HepG2 (cell line): ENCODE measurements at regions not wholly inside any gene's neighbourhood (a gene's known extent, or its start where the extent isn't known, plus 50 kb on each side); places are given as distances from the start of the nearest gene placed in this dataset.

Experiments
- ATAC-seq: fragments of 200-7000 bp; cut with Tn5 transposase; 3 replicates; pipeline ENCODE4 v1.9.1; 2020; ENCODE audit warnings: mild to moderate bottlenecking, moderate library complexity
- BruUV-seq: library from RNA; stranded (reverse); fragments of 400-500 nt; replicated peaks from 2 replicates; lab custom pipeline; 2021; lab: Mats Ljungman, UMichigan
- CTCF ChIA-PET: fragments of 300-600 bp; formaldehyde crosslinking; extraction: SDS; loops from one replicate; lab custom pipeline; 2021; ENCODE audit warnings: low total read pairs, inconsistent platforms, low intra/inter-chr PET ratio; lab: Yijun Ruan, JAX
- POLR2A ChIA-PET: fragments of 350-600 bp; sonication (Branson Sonifier 250); formaldehyde crosslinking; loops from one replicate; lab custom pipeline; 2020; ENCODE audit warnings: antibody characterized with exemption, inconsistent platforms; lab: Yijun Ruan, JAX
- DNase-seq: peaks from one replicate; pipeline ENCODE4 v3.0.0-alpha.2; 2015; ENCODE audit warnings: low spot score
- FAIRE-seq: peaks from 3 replicates; lab custom pipeline; 2011; peaks lifted over from hg19 to GRCh38; lab: Jason Lieb, UNC
- H2AFZ ChIP-seq: one replicate; pipeline ENCODE4 v1.6.1; 2011; ENCODE audit warnings: low read length, inconsistent platforms
- H3K27ac ChIP-seq: fragments of 300-600 bp; 3 replicates; pipeline ENCODE4 v1.8.0; 2011; ENCODE audit warnings: mixed run types, mild to moderate bottlenecking, mixed read lengths, low read length, inconsistent platforms; ENCODE audit not compliant: insufficient read depth; ENCODE audit errors: extremely low read length
- H3K27me3 ChIP-seq, 2 experiments: fragments of 200-600 bp in 1 of 2; 2 replicates in 1 of 2; 3 replicates in 1 of 2; pipeline versions ENCODE4 v1.6.0 to v1.8.0; 2011; ENCODE audit warnings: low read length in 2 of 2, mild to moderate bottlenecking in 2 of 2, moderate library complexity in 2 of 2, inconsistent platforms in 1 of 2; ENCODE audit not compliant: insufficient read depth in 2 of 2, control insufficient read depth in 1 of 2
- H3K36me3 ChIP-seq, 2 experiments: fragments of 200-600 bp in 1 of 2; replicated peaks in 1 of 2; 2 replicates in 1 of 2; 3 replicates in 1 of 2; pipeline versions ENCODE4 v1.5.1 to v1.8.0; 2011; ENCODE audit warnings: low read length in 2 of 2, inconsistent platforms in 1 of 2; ENCODE audit not compliant: insufficient read depth in 2 of 2, control insufficient read depth in 1 of 2
- H3K4me1 ChIP-seq: 2 replicates; pipeline ENCODE4 v1.5.1; 2012; ENCODE audit warnings: low read length, inconsistent platforms; ENCODE audit not compliant: insufficient read depth
- H3K4me2 ChIP-seq: 2 replicates; pipeline ENCODE4 v1.6.0; 2011; ENCODE audit warnings: low read depth, low read length, inconsistent platforms
- H3K4me3 ChIP-seq, 3 experiments: fragments of 200-600 bp in 1 of 3; sonication (generic), shearing (Covaris generic) in 1 of 3; replicated peaks in 1 of 3; 2 replicates each; pipeline ENCODE4 v1.5.1; 2011 to 2016; ENCODE audit warnings: low read length in 3 of 3, inconsistent platforms in 2 of 3, low read depth in 2 of 3, mild to moderate bottlenecking in 2 of 3, control low read depth in 1 of 3, mixed read lengths in 1 of 3; ENCODE audit not compliant: insufficient read depth in 1 of 3
- H3K79me2 ChIP-seq: one replicate; pipeline ENCODE4 v1.6.1; 2011; ENCODE audit warnings: low read length, inconsistent platforms; ENCODE audit not compliant: insufficient read depth
- H3K9ac ChIP-seq: 2 replicates; pipeline ENCODE4 v1.6.0; 2011; ENCODE audit warnings: mild to moderate bottlenecking, low read depth, low read length, inconsistent platforms; ENCODE audit not compliant: insufficient read depth
- H3K9me3 ChIP-seq: 2 replicates; pipeline ENCODE4 v1.5.1; 2012; ENCODE audit warnings: mild to moderate bottlenecking, low read length
- H4K20me1 ChIP-seq: 2 replicates; pipeline ENCODE4 v1.6.0; 2011; ENCODE audit warnings: inconsistent platforms, mild to moderate bottlenecking, low read length, moderate library complexity; ENCODE audit not compliant: insufficient read depth
- ARID2 ChIP-seq: sonication (generic); formaldehyde crosslinking; IDR thresholded peaks from 2 replicates; pipeline ENCODE4 v1.8.1; 2022; ENCODE audit warnings: mild to moderate bottlenecking, missing genetic modification reagents, borderline replicate concordance
- ASH2L ChIP-seq: fragments of 300-600, 200-600 bp; sonication (generic); IDR thresholded peaks from 2 replicates; pipeline ENCODE4 v1.7.0; 2017; ENCODE audit warnings: low read depth, mild to moderate bottlenecking, moderate library complexity, mixed read lengths, low read length; ENCODE audit not compliant: insufficient read length
- ETV6 ChIP-seq: sonication (generic); formaldehyde crosslinking; conservative IDR thresholded peaks from 2 replicates; pipeline ENCODE4 v1.4.0; 2020; ENCODE audit warnings: missing genetic modification reagents
- FOSL1 ChIP-seq: sonication (generic); formaldehyde crosslinking; IDR thresholded peaks from 2 replicates; pipeline ENCODE4 v1.9.0; 2021; ENCODE audit warnings: missing genetic modification reagents, borderline replicate concordance
- HNRNPK ChIP-seq: fragments of 200-400 bp; formaldehyde crosslinking; IDR thresholded peaks from 2 replicates; pipeline ENCODE4 v1.6.1; 2018; ENCODE audit warnings: low read length, low read depth, moderate library complexity, mild to moderate bottlenecking; ENCODE audit not compliant: poor library complexity, severe bottlenecking
- HNRNPUL1 ChIP-seq: fragments of 200-400 bp; formaldehyde crosslinking; IDR thresholded peaks from 2 replicates; pipeline ENCODE4 v1.6.1; 2017; ENCODE audit warnings: low read depth, mild to moderate bottlenecking, low read length, moderate library complexity
- KDM2A ChIP-seq: sonication (generic); formaldehyde crosslinking; IDR thresholded peaks from 2 replicates; pipeline ENCODE4 v1.4.0; 2020; ENCODE audit warnings: low read depth, missing genetic modification reagents, borderline replicate concordance
- KIAA2018 ChIP-seq: sonication (generic); formaldehyde crosslinking; IDR thresholded peaks from 2 replicates; pipeline ENCODE4 v1.5.0; 2020; ENCODE audit warnings: mild to moderate bottlenecking, missing genetic modification reagents, borderline replicate concordance
- MTF2 ChIP-seq: sonication (generic); formaldehyde crosslinking; IDR thresholded peaks from 2 replicates; pipeline ENCODE4 v1.5.0; 2020; ENCODE audit warnings: missing genetic modification reagents, borderline replicate concordance
- MXI1 ChIP-seq: IDR thresholded peaks from 3 replicates; pipeline ENCODE4 v1.6.1; 2012; ENCODE audit warnings: low read depth, low read length, inconsistent platforms, borderline replicate concordance
- TBL1XR1 ChIP-seq: fragments of 150-350 bp; IDR thresholded peaks from 2 replicates; pipeline ENCODE4 v1.6.1; 2014; ENCODE audit warnings: borderline replicate concordance, low read length; ENCODE audit not compliant: partially characterized antibody
- TGIF2 ChIP-seq: IDR thresholded peaks from 2 replicates; pipeline ENCODE4 v1.6.1; 2016; ENCODE audit warnings: control low read depth, missing compliant biosample characterization
- ZFY ChIP-seq: sonication (generic); formaldehyde crosslinking; IDR thresholded peaks from 2 replicates; pipeline ENCODE4 v1.4.0; 2020; ENCODE audit warnings: missing genetic modification reagents
- ZNF644 ChIP-seq: IDR thresholded peaks from 2 replicates; pipeline ENCODE4 v1.6.1; 2016; ENCODE audit warnings: low read depth
- ZNF740 ChIP-seq: sonication (generic); formaldehyde crosslinking; IDR thresholded peaks from 2 replicates; pipeline ENCODE4 v1.4.0; 2020; ENCODE audit warnings: missing genetic modification reagents
- WGBS: methylation state at CpG from one replicate; pipeline ENCODE4 v1.1.6; 2017; ENCODE audit warnings: low lambda C conversion rate; 5-methylcytosine and 5-hydroxymethylcytosine counted together
- in situ Hi-C: cut with HindIII; loops from 2 replicates; pipeline ENCODE4 v1.10.0; 2017; ENCODE audit warnings: low pct_unique_long_range_greater_than_20kb; ENCODE audit not compliant: extremely low pct_ligation_motif_present
- intact Hi-C: fragments of 100-400 bp; cut with micrococcal nuclease; formaldehyde crosslinking; loops from one replicate; pipeline ENCODE4 v1.10.0; 2022; ENCODE audit not compliant: unreplicated experiment

DNA sequence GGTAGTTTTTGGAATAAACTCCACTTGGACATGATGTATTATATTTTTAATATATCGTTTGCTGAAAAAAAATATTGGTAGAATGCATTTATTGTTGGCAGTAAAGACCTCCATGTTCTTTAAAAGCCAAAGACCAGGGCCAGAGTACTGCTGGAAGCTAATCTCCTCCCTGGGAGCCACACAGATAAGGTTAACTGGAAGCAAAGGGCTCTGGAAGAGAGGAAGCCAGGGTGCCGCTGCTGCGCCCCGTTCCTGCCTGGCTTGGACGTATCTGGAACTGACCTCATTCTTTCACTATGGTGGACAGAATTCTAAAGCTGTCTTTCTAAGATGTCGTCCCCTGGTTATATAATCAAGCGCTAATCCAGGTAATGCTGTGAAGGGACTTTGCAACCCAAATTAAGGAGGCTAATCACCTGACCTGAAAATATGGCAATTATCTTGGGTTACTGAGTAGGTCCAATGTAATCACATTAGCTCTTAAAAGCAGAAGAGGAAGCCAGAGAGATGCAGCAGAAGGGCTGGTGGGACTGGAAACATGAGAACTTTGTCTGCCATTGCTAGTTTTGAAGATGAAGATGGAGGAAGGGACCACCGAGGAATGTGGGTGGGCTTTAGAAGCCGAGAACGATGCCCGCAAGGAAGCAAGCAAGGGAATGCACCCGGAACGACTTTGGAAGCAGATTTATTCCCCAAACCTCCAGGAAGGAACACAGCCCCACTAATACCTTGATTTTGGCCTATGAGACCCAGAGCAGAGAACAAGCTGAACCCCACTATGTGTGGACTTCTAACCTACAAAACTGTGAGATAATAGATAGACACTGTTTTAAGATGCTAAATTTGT, 167.7 kb upstream of the KCNJ15 start:
- ChIA-PET CTCF (no interaction called here), POLR2A (no interaction called here)
- Histone ChIP-seq H3K4me3 (no peak overlapping the region), H3K9me3 (0 out of 2 replicates have a peak, but pooled peaks cover 7% of the 10 kb centered on the region), H3K79me2 (no peaks in the 10 kb centered on the region), H3K4me1 (no peaks in the 10 kb centered on the region), H2AFZ (no peak overlapping the region), H3K36me3 (no peaks in the 10 kb centered on the region), H4K20me1 (no peaks in the 10 kb centered on the region), H3K27ac (no peak overlapping the region), H3K4me2 (no peak overlapping the region), H3K27me3 (no peaks in the 10 kb centered on the region), H3K9ac (no peak overlapping the region)
- ATAC-seq (no peak), FAIRE-seq (no peak), DNase-seq (no peak)
- in situ Hi-C loops = no loop called here
- BruUV-seq = no TSS peak
- intact Hi-C loops = no loop called here
- 50% methylated on average over 13 of the region's 13 CpGs for WGBS
- no peak for TF ChIP-seq ASH2L
- TF ChIP-seq ZNF644 (CRISPR knock-in tag) = no peak
- TF ChIP-seq ETV6 (CRISPR knock-in tag) = no peak
- no peak for TF ChIP-seq TGIF2
- no peak for TF ChIP-seq ARID2 (CRISPR knock-in tag)
- no peak for TF ChIP-seq KDM2A (CRISPR knock-in tag)
- no peak for TF ChIP-seq TBL1XR1
- TF ChIP-seq FOSL1 = no peak
- no peak for TF ChIP-seq ZNF740 (CRISPR knock-in tag)
- TF ChIP-seq HNRNPUL1 = no peak
- TF ChIP-seq MTF2 = no peak
- no peak for TF ChIP-seq KIAA2018 (CRISPR knock-in tag)
- no peak for TF ChIP-seq ZFY
- TF ChIP-seq MXI1 = no peak
- TF ChIP-seq HNRNPK = no peak
